ENCODE measurements at regions not wholly inside any gene's neighbourhood (a gene's known extent, or its start where the extent isn't known, plus 50 kb on each side); places are given as distances from the start of the nearest gene placed in this dataset.

DNA sequence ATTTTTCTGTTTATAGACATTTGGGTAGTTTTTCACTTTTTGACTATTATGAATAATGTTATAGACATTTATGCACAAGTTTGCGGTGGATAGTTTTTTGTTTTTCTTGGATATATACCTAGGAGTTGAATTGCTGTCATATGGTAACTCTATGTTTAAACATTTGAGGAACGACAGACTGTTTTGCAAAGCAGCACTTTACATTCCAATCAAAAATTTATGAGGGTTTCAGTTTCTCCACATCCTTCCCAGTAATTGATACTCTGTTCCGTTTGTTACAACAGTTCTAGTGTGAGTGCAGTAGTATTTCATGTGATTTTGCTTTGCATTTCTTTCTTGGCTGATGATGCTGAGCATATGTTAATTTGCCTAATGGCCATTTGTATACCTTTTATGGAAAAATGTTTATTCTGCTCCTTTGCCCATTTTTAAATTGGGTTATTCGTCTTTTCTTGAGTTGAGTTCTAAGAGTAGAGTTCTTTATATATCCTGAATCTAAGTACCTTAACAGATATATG is 617.3 kb upstream of the LRATD1 start:
- TF ChIP-seq, protein P1, sequence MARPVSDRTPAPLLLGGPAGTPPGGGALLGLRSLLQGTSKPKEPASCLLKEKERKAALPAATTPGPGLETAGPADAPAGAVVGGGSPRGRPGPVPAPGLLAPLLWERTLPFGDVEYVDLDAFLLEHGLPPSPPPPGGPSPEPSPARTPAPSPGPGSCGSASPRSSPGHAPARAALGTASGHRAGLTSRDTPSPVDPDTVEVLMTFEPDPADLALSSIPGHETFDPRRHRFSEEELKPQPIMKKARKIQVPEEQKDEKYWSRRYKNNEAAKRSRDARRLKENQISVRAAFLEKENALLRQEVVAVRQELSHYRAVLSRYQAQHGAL (CRISPR knock-in tag; IDR thresholded peaks at IDR 0.05; ENCODE audit: not compliant biosample characterization), result no peak
- TF ChIP-seq NFE2L2 (IDR thresholded peaks at IDR 0.05; ENCODE audit: low read length), result no peak

Measured in HepG2 (cell line).